Liver (tissue), 8 donors: ENCODE measurements at regions not wholly inside any gene's neighbourhood (a gene's known extent, or its start where the extent isn't known, plus 50 kb on each side); places are given as distances from the start of the nearest gene placed in this dataset.

Experiments
- DNase-seq: peaks from one replicate; pipeline ENCODE4 v3.0.0-alpha.2; 2017; ENCODE audit warnings: low spot score
- H3K27ac ChIP-seq, 2 donors: one replicate each; pipeline ENCODE4 v1.7.0; 2013; ENCODE audit warnings: inconsistent platforms in 2 of 2, low read length in 2 of 2, control low read depth in 1 of 2, low read depth in 1 of 2, mild to moderate bottlenecking in 1 of 2
- H3K27me3 ChIP-seq, 4 donors: one replicate each; pipeline versions ENCODE4 v1.6.1 to v1.7.0; 2013; ENCODE audit warnings: low read length in 3 of 4, inconsistent platforms in 1 of 4, mild to moderate bottlenecking in 1 of 4, moderate library complexity in 1 of 4; ENCODE audit not compliant: control insufficient read depth in 4 of 4, insufficient read depth in 4 of 4
- H3K36me3 ChIP-seq, 4 donors: one replicate each; pipeline versions ENCODE4 v1.6.1 to v1.7.0; 2013; ENCODE audit warnings: low read length in 3 of 4, mild to moderate bottlenecking in 3 of 4, low read depth in 1 of 4, moderate library complexity in 1 of 4; ENCODE audit not compliant: control insufficient read depth in 4 of 4, insufficient read depth in 3 of 4
- H3K4me1 ChIP-seq, 4 donors: one replicate each; pipeline versions ENCODE4 v1.6.1 to v1.7.0; 2013; ENCODE audit warnings: low read length in 3 of 4, mild to moderate bottlenecking in 3 of 4, moderate library complexity in 1 of 4; ENCODE audit not compliant: control insufficient read depth in 4 of 4, insufficient read depth in 4 of 4
- H3K4me3 ChIP-seq, 3 donors: one replicate each; pipeline versions ENCODE4 v1.6.1 to v1.7.0; 2013; ENCODE audit warnings: low read length in 3 of 3, control low read depth in 1 of 3, low read depth in 1 of 3, mild to moderate bottlenecking in 1 of 3
- H3K9ac ChIP-seq, 2 donors: one replicate each; pipeline ENCODE4 v1.7.0; 2013; ENCODE audit warnings: low read length in 2 of 2, mild to moderate bottlenecking in 2 of 2, moderate library complexity in 2 of 2, control low read depth in 1 of 2, low read depth in 1 of 2
- H3K9me3 ChIP-seq, 4 donors: one replicate each; pipeline versions ENCODE4 v1.6.1 to v1.7.0; 2013; ENCODE audit warnings: low read length in 3 of 4; ENCODE audit not compliant: control insufficient read depth in 4 of 4
- EGR1 ChIP-seq, 2 donors: IDR thresholded peaks; 2 replicates each; pipeline ENCODE4 v1.6.1; 2016 to 2018; ENCODE audit warnings: antibody characterized with exemption in 2 of 2, low read depth in 2 of 2
- FOXA1 ChIP-seq: IDR thresholded peaks from 2 replicates; pipeline ENCODE4 v1.6.1; 2016; ENCODE audit warnings: antibody characterized with exemption
- GABPA ChIP-seq, 2 donors: IDR thresholded peaks in 1 of 2; conservative IDR thresholded peaks in 1 of 2; 2 replicates each; pipeline ENCODE4 v1.6.1; 2016; ENCODE audit warnings: antibody characterized with exemption in 2 of 2, mild to moderate bottlenecking in 1 of 2, moderate library complexity in 1 of 2
- HNF4A ChIP-seq, 2 donors: conservative IDR thresholded peaks; 2 replicates each; pipeline ENCODE4 v1.6.1; 2016; ENCODE audit warnings: antibody characterized with exemption in 2 of 2, mild to moderate bottlenecking in 2 of 2
- HNF4G ChIP-seq: IDR thresholded peaks from 2 replicates; pipeline ENCODE4 v1.6.1; 2016; ENCODE audit warnings: antibody characterized with exemption
- JUND ChIP-seq, 2 donors: IDR thresholded peaks; 2 replicates each; pipeline ENCODE4 v1.6.1; 2016; ENCODE audit warnings: antibody characterized with exemption in 2 of 2
- NR2F2 ChIP-seq: IDR thresholded peaks from 2 replicates; pipeline ENCODE4 v1.6.1; 2016; ENCODE audit warnings: antibody characterized with exemption
- RAD21 ChIP-seq, 2 donors: IDR thresholded peaks; 2 replicates each; pipeline ENCODE4 v1.6.1; 2016; ENCODE audit warnings: antibody characterized with exemption in 2 of 2, mild to moderate bottlenecking in 2 of 2
- RXRA ChIP-seq, 2 donors: IDR thresholded peaks; 2 replicates each; pipeline ENCODE4 v1.6.1; 2017 to 2018; ENCODE audit warnings: antibody characterized with exemption in 2 of 2, mild to moderate bottlenecking in 1 of 2
- SP1 ChIP-seq: IDR thresholded peaks from 2 replicates; pipeline ENCODE4 v1.6.1; 2018; ENCODE audit warnings: antibody characterized with exemption, mild to moderate bottlenecking
- TAF1 ChIP-seq: conservative IDR thresholded peaks from 2 replicates; pipeline ENCODE4 v1.6.1; 2016; ENCODE audit warnings: antibody characterized with exemption, mild to moderate bottlenecking
- YY1 ChIP-seq: IDR thresholded peaks from 2 replicates; pipeline ENCODE4 v1.6.1; 2016; ENCODE audit warnings: antibody characterized with exemption, mild to moderate bottlenecking
- WGBS: extraction: QIAGEN DNeasy Blood & Tissue Kit; methylation state at CpG from one replicate; pipeline ENCODE4 v1.1.7; 2013; 5-methylcytosine and 5-hydroxymethylcytosine counted together
- TF ChIP-seq, protein P1 (sequence below): IDR thresholded peaks from 2 replicates; pipeline ENCODE4 v1.6.1; 2016; ENCODE audit warnings: antibody characterized with exemption
- TF ChIP-seq, protein P2 (sequence below): IDR thresholded peaks from 2 replicates; pipeline ENCODE4 v1.6.1; 2016; ENCODE audit warnings: antibody characterized with exemption, mild to moderate bottlenecking
- TF ChIP-seq, protein P3 (sequence below): fragments of 150-350 bp; IDR thresholded peaks from 2 replicates; pipeline ENCODE4 v1.5.1; 2017; ENCODE audit warnings: improper control_type of control experiment, low read depth, low read length; ENCODE audit not compliant: missing input control
- donor health status: healthy.
- donor health status: healthy.
- donor health status: healthy.
- donor health status: healthy.
- donor health status: healthy.

DNA sequence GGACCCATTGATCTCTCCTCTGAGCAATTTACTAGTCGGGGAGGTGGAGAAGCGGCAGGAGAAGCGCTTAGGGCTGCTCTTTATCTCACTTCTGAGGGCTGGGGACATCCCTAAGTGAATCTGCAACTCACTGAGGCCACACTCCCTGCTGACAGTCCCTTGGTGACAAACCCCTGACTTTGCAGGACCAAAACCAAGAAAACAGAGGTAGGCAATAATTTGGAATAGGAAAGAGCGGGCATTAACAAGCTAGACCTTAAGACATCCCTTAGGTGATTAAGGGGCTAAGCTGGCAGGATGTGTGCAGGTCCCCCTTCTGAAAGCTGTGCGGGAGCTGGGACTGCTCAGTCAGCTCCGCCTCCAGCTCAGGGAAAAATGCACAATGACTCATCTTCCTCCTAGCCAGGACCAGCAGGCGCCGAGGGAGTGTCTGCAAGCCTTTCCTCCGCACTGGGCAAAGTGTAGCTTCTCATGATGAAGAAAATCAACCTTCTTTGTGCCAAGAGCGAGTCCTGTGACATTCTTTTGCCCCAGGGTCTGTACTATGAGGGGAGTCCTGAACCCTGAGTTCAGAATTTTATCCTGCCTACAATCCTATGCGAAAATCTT lies 63.3 kb downstream of the BOD1L2 start:
- Histone ChIP-seq H3K9me3 (no peaks in the 10 kb centered on the region), H3K27ac (no peak overlapping the region), H3K36me3 (no peaks in the 10 kb centered on the region), H3K27me3 (no peaks in the 10 kb centered on the region), H3K4me1 (peaks cover 0 to 3% (median 0%) of the 10 kb centered on the region in 4 donors), H3K9ac (no peak overlapping the region), H3K4me3 (no peak overlapping the region)
- WGBS = 56% methylated on average over 11 of the region's 11 CpGs
- no peak for TF ChIP-seq NR2F2
- TF ChIP-seq, protein P1, sequence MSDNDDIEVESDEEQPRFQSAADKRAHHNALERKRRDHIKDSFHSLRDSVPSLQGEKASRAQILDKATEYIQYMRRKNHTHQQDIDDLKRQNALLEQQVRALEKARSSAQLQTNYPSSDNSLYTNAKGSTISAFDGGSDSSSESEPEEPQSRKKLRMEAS = no peak
- no peak for TF ChIP-seq FOXA1
- no peak for TF ChIP-seq HNF4G
- TF ChIP-seq JUND (IDR thresholded peaks at IDR 0.05) = peak; percentile 42 to 79
- TF ChIP-seq SP1 = no peak
- no peak for DNase-seq

DNA sequence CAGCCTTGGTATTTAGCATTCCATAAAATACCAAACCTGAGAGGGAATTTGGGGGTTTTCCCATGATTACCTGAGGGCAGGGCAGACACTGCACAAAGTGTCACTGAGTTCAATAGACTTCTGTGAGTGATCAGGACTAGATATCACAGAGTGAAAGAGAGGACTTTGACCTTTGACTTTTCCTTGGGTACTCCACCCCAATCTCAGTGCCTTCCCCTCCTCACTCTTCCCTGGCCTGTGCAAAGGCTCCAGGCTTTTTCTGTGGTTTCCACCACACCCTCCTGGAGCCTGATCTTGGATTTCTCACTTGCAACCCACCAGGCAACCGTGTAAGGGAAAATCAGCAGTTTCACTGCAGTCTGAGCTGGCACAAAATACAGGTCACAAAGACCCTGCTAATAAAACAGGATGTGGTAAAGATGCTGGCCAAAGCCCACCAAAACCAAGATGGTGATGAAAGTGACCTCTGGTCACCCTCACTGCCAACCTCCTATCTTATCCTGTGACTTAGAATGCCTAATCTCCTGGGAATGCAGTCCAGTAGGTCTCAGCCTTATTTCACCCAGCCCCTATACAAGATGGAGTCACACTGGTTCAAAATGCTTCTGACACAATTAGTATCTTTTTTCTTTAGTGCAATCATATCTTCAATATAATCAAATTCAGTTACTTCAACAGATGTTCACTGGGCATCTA lies 64.0 kb downstream of the BOD1L2 start:
- DNase-seq = no peak
- no peak overlapping the region for H3K4me3 ChIP-seq
- 81% methylated on average over 1 of the region's 1 CpG for WGBS
- H3K4me1 ChIP-seq = peaks cover 0 to 3% (median 0%) of the 10 kb centered on the region in 4 donors
- TF ChIP-seq JUND (IDR thresholded peaks at IDR 0.05) = no peak
- TF ChIP-seq HNF4A (conservative IDR thresholded peaks at IDR 0.05) = peak in 1 of 2 donors; percentile 56
- H3K27ac ChIP-seq = no peak overlapping the region
- H3K9me3 ChIP-seq = no peaks in the 10 kb centered on the region
- no peaks in the 10 kb centered on the region for H3K27me3 ChIP-seq
- no peak overlapping the region for H3K9ac ChIP-seq
- H3K36me3 ChIP-seq = no peaks in the 10 kb centered on the region

DNA sequence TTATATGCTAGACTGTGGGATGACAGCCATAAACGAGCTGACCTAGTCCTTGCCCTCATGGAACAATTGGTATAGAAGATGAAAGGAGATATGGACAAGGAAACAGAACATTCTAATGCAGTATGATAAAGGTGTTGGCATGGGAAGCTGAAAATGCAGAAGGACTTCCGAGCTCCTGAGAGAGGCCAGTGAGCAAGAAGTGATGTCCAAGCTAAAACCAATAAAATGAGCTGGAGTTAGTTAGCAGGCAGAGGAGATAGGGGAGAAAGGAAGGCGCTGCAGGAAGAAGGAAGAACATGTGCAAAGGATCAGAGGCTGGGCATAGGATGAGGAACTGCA lies 64.5 kb downstream of the BOD1L2 start:
- TF ChIP-seq FOXA1 (no peak), HNF4G (no peak), SP1 (no peak), YY1 (no peak), RAD21 (IDR thresholded peaks at IDR 0.05) (no peak), HNF4A (conservative IDR thresholded peaks at IDR 0.05) (no peak), NR2F2 (no peak), GABPA (IDR thresholded peaks at IDR 0.05 in 1 of 2, conservative IDR thresholded peaks at IDR 0.05 in 1 of 2) (no peak), JUND (IDR thresholded peaks at IDR 0.05) (no peak), EGR1 (IDR thresholded peaks at IDR 0.05; ENCODE audit: low read depth in 2 of 2) (no peak), TAF1 (no peak), RXRA (IDR thresholded peaks at IDR 0.05) (no peak)
- TF ChIP-seq, protein P1 = no peak
- TF ChIP-seq, protein P2, sequence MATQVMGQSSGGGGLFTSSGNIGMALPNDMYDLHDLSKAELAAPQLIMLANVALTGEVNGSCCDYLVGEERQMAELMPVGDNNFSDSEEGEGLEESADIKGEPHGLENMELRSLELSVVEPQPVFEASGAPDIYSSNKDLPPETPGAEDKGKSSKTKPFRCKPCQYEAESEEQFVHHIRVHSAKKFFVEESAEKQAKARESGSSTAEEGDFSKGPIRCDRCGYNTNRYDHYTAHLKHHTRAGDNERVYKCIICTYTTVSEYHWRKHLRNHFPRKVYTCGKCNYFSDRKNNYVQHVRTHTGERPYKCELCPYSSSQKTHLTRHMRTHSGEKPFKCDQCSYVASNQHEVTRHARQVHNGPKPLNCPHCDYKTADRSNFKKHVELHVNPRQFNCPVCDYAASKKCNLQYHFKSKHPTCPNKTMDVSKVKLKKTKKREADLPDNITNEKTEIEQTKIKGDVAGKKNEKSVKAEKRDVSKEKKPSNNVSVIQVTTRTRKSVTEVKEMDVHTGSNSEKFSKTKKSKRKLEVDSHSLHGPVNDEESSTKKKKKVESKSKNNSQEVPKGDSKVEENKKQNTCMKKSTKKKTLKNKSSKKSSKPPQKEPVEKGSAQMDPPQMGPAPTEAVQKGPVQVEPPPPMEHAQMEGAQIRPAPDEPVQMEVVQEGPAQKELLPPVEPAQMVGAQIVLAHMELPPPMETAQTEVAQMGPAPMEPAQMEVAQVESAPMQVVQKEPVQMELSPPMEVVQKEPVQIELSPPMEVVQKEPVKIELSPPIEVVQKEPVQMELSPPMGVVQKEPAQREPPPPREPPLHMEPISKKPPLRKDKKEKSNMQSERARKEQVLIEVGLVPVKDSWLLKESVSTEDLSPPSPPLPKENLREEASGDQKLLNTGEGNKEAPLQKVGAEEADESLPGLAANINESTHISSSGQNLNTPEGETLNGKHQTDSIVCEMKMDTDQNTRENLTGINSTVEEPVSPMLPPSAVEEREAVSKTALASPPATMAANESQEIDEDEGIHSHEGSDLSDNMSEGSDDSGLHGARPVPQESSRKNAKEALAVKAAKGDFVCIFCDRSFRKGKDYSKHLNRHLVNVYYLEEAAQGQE = no peak
- TF ChIP-seq, protein P3, sequence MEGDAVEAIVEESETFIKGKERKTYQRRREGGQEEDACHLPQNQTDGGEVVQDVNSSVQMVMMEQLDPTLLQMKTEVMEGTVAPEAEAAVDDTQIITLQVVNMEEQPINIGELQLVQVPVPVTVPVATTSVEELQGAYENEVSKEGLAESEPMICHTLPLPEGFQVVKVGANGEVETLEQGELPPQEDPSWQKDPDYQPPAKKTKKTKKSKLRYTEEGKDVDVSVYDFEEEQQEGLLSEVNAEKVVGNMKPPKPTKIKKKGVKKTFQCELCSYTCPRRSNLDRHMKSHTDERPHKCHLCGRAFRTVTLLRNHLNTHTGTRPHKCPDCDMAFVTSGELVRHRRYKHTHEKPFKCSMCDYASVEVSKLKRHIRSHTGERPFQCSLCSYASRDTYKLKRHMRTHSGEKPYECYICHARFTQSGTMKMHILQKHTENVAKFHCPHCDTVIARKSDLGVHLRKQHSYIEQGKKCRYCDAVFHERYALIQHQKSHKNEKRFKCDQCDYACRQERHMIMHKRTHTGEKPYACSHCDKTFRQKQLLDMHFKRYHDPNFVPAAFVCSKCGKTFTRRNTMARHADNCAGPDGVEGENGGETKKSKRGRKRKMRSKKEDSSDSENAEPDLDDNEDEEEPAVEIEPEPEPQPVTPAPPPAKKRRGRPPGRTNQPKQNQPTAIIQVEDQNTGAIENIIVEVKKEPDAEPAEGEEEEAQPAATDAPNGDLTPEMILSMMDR = no peak
- Histone ChIP-seq H3K27me3 (no peaks in the 10 kb centered on the region), H3K9ac (no peak overlapping the region), H3K9me3 (no peaks in the 10 kb centered on the region), H3K4me3 (no peak overlapping the region), H3K4me1 (peaks cover 0 to 3% (median 0%) of the 10 kb centered on the region in 4 donors), H3K36me3 (no peaks in the 10 kb centered on the region), H3K27ac (no peak overlapping the region)
- DNase-seq = no peak
- WGBS = 85% methylated on average over 3 of the region's 3 CpGs
